ENCODE measurements at regions not wholly inside any gene's neighbourhood (a gene's known extent, or its start where the extent isn't known, plus 50 kb on each side); places are given as distances from the start of the nearest gene placed in this dataset.

DNA sequence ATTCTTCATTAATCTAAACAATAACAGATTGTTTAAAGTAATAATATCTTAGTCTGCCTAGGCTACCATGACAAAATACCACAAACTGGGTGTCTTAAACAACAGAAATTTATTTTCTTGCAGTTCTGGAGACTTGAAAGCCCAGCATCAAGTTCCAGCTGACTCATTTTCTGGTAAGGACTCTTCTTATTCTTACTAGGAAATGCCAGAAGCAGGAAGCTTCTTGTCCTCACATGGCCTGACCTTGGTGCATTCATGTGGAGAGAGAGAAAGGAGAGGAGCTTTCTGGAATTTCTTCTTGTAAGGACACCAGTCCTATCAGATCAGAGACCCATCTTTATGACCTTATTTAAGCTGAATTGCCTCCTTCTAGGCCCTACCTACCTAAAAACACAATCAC, 110.5 kb downstream of the ANKRD60 start:
- no peaks in the 10 kb centered on the region for H3F3A ChIP-seq (ENCODE audit: low read depth)
- no peaks in the 10 kb centered on the region for H3K4me1 ChIP-seq (ENCODE audit: insufficient read depth, low read length, poor library complexity, severe bottlenecking)
- no peaks in the 10 kb centered on the region for H3K79me2 ChIP-seq (ENCODE audit: insufficient read depth, low read length)
- peaks cover 4% of the 10 kb centered on the region for H3K27me3 ChIP-seq (ENCODE audit: insufficient read depth, low read length, poor library complexity, severe bottlenecking)
- no peaks in the 10 kb centered on the region for H3K9me2 ChIP-seq (replicated peaks; ENCODE audit: low read depth, low read length)
- H3K9me3 ChIP-seq (ENCODE audit: insufficient read depth, low read depth, low read length), result no peaks in the 10 kb centered on the region
- no peak overlapping the region for H3K4me2 ChIP-seq (ENCODE audit: low read depth, low read length, poor library complexity, severe bottlenecking)
- no peaks in the 10 kb centered on the region for H4K20me1 ChIP-seq (ENCODE audit: insufficient read depth, low read length, poor library complexity, severe bottlenecking)
- H2AFZ ChIP-seq (ENCODE audit: low read length), result no peak overlapping the region
- H3K4me3 ChIP-seq (ENCODE audit: low read length, poor library complexity, severe bottlenecking), result no peak overlapping the region
- TF ChIP-seq, protein P1, sequence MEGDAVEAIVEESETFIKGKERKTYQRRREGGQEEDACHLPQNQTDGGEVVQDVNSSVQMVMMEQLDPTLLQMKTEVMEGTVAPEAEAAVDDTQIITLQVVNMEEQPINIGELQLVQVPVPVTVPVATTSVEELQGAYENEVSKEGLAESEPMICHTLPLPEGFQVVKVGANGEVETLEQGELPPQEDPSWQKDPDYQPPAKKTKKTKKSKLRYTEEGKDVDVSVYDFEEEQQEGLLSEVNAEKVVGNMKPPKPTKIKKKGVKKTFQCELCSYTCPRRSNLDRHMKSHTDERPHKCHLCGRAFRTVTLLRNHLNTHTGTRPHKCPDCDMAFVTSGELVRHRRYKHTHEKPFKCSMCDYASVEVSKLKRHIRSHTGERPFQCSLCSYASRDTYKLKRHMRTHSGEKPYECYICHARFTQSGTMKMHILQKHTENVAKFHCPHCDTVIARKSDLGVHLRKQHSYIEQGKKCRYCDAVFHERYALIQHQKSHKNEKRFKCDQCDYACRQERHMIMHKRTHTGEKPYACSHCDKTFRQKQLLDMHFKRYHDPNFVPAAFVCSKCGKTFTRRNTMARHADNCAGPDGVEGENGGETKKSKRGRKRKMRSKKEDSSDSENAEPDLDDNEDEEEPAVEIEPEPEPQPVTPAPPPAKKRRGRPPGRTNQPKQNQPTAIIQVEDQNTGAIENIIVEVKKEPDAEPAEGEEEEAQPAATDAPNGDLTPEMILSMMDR (conservative IDR thresholded peaks at IDR 0.05; ENCODE audit: low read length), result no peak
- no peak for TF ChIP-seq EZH2phosphoT487 (IDR thresholded peaks at IDR 0.05; ENCODE audit: borderline replicate concordance)
- no peaks in the 10 kb centered on the region for H3K36me3 ChIP-seq (ENCODE audit: insufficient read depth, low read length)
- no peak overlapping the region for H3K9ac ChIP-seq (ENCODE audit: low read depth, low read length, poor library complexity, severe bottlenecking)

DNA sequence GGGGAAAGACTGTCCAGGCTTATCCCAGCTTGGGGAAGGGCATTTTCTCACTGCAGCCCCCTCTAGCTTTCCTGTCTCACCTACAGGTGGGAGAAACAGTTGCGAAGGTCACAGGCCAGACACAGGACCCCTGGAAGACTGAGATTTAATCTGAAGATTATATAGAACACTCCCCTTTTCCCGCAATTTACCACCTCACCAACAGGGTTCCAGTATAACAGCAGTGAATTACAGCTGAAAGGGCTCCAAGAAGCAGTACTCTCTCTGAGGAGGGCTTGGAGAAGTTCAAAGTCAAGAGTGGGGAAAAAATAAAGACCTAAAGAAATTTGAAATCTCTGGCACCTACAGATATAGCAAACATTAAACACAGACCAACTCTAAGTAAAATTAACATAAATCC, 111.9 kb downstream of the ANKRD60 start:
- H3K4me1 ChIP-seq (ENCODE audit: insufficient read depth, low read length, poor library complexity, severe bottlenecking), result no peaks in the 10 kb centered on the region
- no peak overlapping the region for H3K4me3 ChIP-seq (ENCODE audit: low read length, poor library complexity, severe bottlenecking)
- no peaks in the 10 kb centered on the region for H3K36me3 ChIP-seq (ENCODE audit: insufficient read depth, low read length)
- no peak overlapping the region for H3K9ac ChIP-seq (ENCODE audit: low read depth, low read length, poor library complexity, severe bottlenecking)
- no peaks in the 10 kb centered on the region for H3F3A ChIP-seq (ENCODE audit: low read depth)
- H3K4me2 ChIP-seq (ENCODE audit: low read depth, low read length, poor library complexity, severe bottlenecking), result no peak overlapping the region
- no peaks in the 10 kb centered on the region for H3K9me3 ChIP-seq (ENCODE audit: insufficient read depth, low read depth, low read length)
- no peak overlapping the region for H2AFZ ChIP-seq (ENCODE audit: low read length)
- H3K79me2 ChIP-seq (ENCODE audit: insufficient read depth, low read length), result no peaks in the 10 kb centered on the region
- no peaks in the 10 kb centered on the region for H4K20me1 ChIP-seq (ENCODE audit: insufficient read depth, low read length, poor library complexity, severe bottlenecking)
- peaks cover 4% of the 10 kb centered on the region for H3K27me3 ChIP-seq (ENCODE audit: insufficient read depth, low read length, poor library complexity, severe bottlenecking)
- TF ChIP-seq EZH2phosphoT487 (IDR thresholded peaks at IDR 0.05; ENCODE audit: borderline replicate concordance), result no peak
- TF ChIP-seq, protein P1 (conservative IDR thresholded peaks at IDR 0.05; ENCODE audit: low read length), result no peak
- H3K9me2 ChIP-seq (replicated peaks; ENCODE audit: low read depth, low read length), result no peaks in the 10 kb centered on the region

DNA sequence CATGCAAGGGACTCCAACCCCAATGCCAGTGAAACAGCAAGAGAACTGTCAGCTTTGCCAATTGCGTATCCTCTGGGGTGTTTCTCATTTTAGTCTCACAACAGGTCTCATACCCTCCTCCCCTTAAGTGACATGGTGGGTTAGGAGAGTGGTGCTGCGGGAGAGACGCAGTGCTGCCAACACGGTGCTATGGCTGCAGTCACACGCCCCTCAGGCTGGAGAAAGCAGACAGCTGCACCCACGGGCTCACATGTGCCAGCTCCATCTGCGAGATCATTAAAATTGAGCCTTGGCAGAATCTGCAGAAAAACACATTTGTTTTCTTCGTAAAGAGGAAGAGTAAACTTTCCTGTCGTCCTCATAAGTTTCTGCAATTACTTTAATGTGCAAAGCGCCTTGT, 114.7 kb downstream of the ANKRD60 start:
- Histone ChIP-seq H3K27me3 (ENCODE audit: insufficient read depth, low read length, poor library complexity, severe bottlenecking) (peaks cover 4% of the 10 kb centered on the region), H3K4me2 (ENCODE audit: low read depth, low read length, poor library complexity, severe bottlenecking) (no peak overlapping the region), H3K4me1 (ENCODE audit: insufficient read depth, low read length, poor library complexity, severe bottlenecking) (no peaks in the 10 kb centered on the region), H2AFZ (ENCODE audit: low read length) (no peak overlapping the region), H3K4me3 (ENCODE audit: low read length, poor library complexity, severe bottlenecking) (no peak overlapping the region), H4K20me1 (ENCODE audit: insufficient read depth, low read length, poor library complexity, severe bottlenecking) (no peaks in the 10 kb centered on the region), H3K9me3 (ENCODE audit: insufficient read depth, low read depth, low read length) (no peaks in the 10 kb centered on the region), H3F3A (ENCODE audit: low read depth) (no peaks in the 10 kb centered on the region), H3K79me2 (ENCODE audit: insufficient read depth, low read length) (no peaks in the 10 kb centered on the region), H3K9me2 (replicated peaks; ENCODE audit: low read depth, low read length) (no peaks in the 10 kb centered on the region), H3K9ac (ENCODE audit: low read depth, low read length, poor library complexity, severe bottlenecking) (no peak overlapping the region), H3K36me3 (ENCODE audit: insufficient read depth, low read length) (no peaks in the 10 kb centered on the region)
- no peak for TF ChIP-seq EZH2phosphoT487 (IDR thresholded peaks at IDR 0.05; ENCODE audit: borderline replicate concordance)
- TF ChIP-seq, protein P1 (conservative IDR thresholded peaks at IDR 0.05; ENCODE audit: low read length), result no peak
